Middle frontal gyrus (tissue), 1 donor: ENCODE measurements at regions not wholly inside any gene's neighbourhood (a gene's known extent, or its start where the extent isn't known, plus 50 kb on each side); places are given as distances from the start of the nearest gene placed in this dataset.

Experiments used
- DNase-seq: peaks from one replicate; pipeline ENCODE4 v3.0.0-alpha.2; 2015; ENCODE audit warnings: low spot score; ENCODE audit errors: extremely low spot score

GRCh38 chr1:114314576-114314975, 160.9 kb upstream of the SYT6 start:
- no peak for DNase-seq

DNA sequence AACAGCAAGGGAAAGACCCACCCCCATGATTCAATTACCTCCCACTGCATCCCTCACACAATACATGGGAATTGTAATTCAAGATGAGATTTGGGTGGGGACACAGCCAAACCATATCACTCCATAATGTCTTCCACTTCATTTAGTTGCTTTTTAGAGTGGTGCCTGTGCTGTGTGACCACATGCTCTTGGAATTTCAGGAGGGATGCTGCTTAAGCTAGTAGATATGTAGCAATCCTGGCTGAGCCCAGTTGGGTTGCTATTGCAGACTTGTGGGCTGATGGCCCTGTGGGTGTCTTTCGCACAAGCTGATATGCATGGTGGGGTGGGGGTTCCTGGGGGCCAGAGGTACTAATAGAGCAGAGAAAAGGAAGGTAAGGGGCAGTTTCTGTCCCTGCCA, 160.4 kb upstream of the SYT6 start:
- no peak for DNase-seq

- DNase-seq = no peak
Measured at GRCh38 chr1:114310695-114311271, 157.1 kb upstream of the SYT6 start.

DNA sequence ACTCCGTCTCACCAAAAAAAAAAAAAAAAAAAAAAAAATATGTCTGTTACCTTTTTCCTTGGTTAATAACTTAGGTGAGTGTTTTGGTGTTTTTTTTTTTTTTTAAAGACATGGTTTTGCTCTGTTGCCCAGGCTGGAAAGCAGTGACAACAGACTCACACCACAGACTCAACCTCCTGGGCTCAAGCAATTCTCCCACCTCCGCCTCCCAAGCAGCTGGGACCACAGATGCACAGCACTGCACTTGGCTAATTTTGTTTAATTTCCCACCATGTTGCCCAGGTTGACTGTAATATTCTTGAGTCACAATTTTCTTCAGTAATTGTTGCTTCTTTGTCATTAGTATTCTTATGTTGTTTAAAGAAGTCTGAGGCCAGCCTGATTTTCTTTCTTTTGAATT, 149.2 kb upstream of the SYT6 start:
- no peak for DNase-seq

- no peak for DNase-seq
Measured at GRCh38 chr1:114299331-114299975, 145.8 kb upstream of the SYT6 start.

GRCh38 chr1:114298008-114298407, 144.3 kb upstream of the SYT6 start:
- no peak for DNase-seq

GRCh38 chr1:114296413-114296812, 142.7 kb upstream of the SYT6 start:
- DNase-seq = no peak

- no peak for DNase-seq
Measured at GRCh38 chr1:114295321-114295720, 141.7 kb upstream of the SYT6 start.

GRCh38 chr1:114292835-114293234, 139.2 kb upstream of the SYT6 start:
- DNase-seq = no peak

GRCh38 chr1:114292194-114292593, 138.5 kb upstream of the SYT6 start:
- DNase-seq = no peak

- no peak for DNase-seq
Measured at GRCh38 chr1:114290776-114291175, 137.1 kb upstream of the SYT6 start.

GRCh38 chr1:114290341-114290740, 136.7 kb upstream of the SYT6 start:
- no peak for DNase-seq

GRCh38 chr1:114289824-114290223, 136.2 kb upstream of the SYT6 start:
- no peak for DNase-seq

DNA sequence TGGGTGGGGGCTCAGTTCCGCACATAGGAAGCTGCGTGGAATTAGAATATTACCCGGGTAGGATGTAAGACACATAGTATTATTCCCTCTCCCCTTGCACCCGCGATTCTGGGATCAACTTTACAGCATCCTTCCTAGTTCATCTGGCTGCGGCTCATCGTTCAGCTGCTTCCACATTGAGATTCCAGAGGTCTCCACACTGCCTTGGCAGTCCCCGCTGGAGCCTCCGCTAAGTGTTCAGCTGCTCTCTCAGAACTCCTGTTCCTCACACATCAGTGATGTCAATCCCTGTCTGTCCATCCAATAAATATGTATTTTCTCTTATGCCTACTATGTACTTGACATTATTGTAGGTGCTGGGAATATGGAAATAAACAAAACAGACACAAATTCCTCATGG, 135.6 kb upstream of the SYT6 start:
- DNase-seq = no peak

- DNase-seq = no peak
Measured at GRCh38 chr1:114286960-114287359, 133.3 kb upstream of the SYT6 start.

GRCh38 chr1:114286179-114286578, 132.5 kb upstream of the SYT6 start:
- no peak for DNase-seq

DNA sequence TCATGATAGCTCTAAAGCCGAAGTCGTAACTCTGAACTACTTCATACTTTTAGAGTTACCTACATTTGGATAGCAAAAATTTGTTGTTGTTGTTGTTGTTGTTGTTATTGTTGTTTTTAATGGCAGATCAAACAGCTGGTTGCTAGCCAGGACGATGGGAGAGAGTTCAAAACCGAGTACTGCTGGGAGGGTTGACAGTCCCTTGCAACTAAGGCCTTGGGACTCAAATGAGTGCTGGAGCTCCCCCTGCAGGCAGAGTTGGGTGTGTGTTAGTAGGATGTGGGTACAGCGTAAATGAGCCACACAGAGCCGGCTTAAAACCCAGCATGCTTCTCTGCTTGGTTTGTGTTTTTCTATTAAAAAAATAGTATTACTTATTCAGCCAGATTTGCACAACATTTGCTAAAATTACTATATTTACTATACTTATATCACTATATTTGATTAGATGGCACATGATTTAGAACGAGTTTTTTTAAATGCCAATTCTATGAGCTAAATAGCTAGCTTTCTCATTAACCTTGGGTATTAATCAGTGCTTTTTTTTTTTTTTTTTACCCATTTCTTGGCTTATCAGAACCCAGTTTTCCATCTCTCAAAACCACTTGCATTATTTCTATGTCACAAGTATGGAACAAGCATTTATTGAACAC, 129.2 kb upstream of the SYT6 start:
- DNase-seq = peak; percentile 74

DNA sequence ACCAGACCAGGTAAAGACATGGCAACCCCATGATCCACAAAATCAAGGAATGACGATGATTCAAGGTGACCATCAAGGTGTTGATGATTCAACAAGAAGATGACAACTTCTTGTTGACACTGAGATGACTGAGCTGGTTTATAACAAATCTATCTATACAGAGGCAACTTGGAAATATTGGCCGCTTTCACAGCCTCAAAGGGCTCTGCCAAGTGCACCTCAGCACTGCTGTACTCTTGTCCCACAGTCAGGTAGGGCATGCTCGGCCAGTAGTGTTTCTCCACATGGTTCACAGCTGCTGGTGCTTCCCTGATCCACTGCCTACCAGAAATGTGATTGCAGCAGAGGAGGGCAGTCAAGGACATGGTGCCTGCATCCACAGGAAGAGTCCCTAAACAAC, 125.2 kb upstream of the SYT6 start:
- DNase-seq = no peak

GRCh38 chr1:114278430-114278829, 124.8 kb upstream of the SYT6 start:
- DNase-seq = no peak

GRCh38 chr1:114274621-114275317, 121.1 kb upstream of the SYT6 start:
- no peak for DNase-seq

- no peak for DNase-seq
Measured at GRCh38 chr1:114272593-114272992, 118.9 kb upstream of the SYT6 start.

DNA sequence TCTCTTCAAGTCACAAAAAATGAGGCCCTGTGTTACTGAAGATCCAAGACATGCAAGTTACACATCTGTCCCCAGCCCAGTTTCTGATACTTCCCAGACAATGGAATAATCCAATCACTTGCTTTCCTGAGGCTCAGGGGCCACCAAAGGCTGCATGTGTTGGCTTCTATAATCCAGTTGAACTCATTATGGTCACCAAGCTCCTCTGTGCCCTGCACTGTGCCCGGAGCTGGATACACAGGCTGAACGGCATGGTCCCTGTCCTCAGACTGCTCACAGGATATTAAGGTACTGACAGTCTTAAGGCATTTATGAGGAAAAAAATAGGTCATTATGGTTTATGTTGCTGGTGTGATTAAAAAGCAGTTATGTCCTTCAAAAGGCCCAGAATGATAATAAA, 117.0 kb upstream of the SYT6 start:
- DNase-seq = no peak
